ENCODE measurements at regions not wholly inside any gene's neighbourhood (a gene's known extent, or its start where the extent isn't known, plus 50 kb on each side); places are given as distances from the start of the nearest gene placed in this dataset.

DNA sequence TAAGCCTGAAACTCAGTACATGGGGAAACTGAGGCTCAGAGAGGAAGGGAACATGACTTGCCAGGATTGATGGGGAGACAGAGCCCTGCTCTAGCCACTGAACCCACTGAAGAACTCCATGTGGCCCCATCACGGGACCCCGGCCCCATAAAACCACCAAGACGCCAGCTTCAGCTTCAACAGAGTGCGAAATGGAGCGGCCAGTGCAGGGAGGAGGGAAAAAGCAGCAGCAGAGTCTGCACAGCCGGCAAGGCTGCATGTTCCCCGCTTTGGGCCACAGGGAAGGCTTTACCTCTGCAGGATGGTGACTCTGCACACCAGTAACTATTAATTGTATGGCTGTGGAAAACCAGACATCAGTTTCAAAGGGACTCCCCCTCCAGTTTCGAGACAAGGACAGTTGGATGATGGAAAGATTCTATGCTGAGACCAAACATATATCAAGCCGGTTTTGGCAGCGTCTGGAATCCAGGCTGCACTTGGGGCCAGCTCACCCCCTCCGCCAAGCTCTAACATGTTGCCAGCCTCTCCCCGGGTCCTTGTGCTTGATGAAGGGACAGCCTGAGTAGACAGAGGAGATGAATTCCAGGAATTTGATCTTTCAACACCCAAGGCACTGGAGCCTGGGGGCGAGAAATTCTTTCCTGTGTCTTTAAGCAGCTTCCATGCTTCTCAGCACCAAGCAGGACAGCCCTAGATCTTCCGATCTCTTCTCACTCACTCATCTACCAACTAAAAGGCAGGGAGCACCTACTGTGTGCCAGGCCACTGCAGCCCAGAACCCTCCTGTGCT lies 55.7 kb upstream of the BCL11B start:
- peak; percentile 28 for ATAC-seq

More for the DNA sequence above, 55.7 kb upstream of the BCL11B start:
- peaks cover 6% of the 10 kb centered on the region for H3K27me3 Mint-ChIP-seq (ENCODE audit: insufficient read depth, low read depth, poor library complexity)
- H3K4me1 Mint-ChIP-seq: peaks cover 2% of the 10 kb centered on the region; the same call in 1 of the 3 replicates
- no peaks in the 10 kb centered on the region for H3K27me3 ChIP-seq (ENCODE audit: insufficient read depth)
- H3K27ac ChIP-seq (ENCODE audit: low read depth): no peak overlapping the region
- H3K4me3 Mint-ChIP-seq: no peak overlapping the region
- peak overlapping the region; percentile 56; the same call in 1 of the 2 replicates for H2AFZ ChIP-seq
- no peak overlapping the region for H3K27ac Mint-ChIP-seq
- H3K9me3 Mint-ChIP-seq: no peaks in the 10 kb centered on the region
- no peaks in the 10 kb centered on the region for H3K36me3 Mint-ChIP-seq (ENCODE audit: low read depth)
- no peaks in the 10 kb centered on the region for H3K79me2 ChIP-seq (replicated peaks; ENCODE audit: insufficient read depth)
- H3K9me2 ChIP-seq (ENCODE audit: insufficient read depth): no peaks in the 10 kb centered on the region
- H3F3A ChIP-seq (replicated peaks; ENCODE audit: low read depth): no peaks in the 10 kb centered on the region
- no peaks in the 10 kb centered on the region for H4K20me1 ChIP-seq (replicated peaks; ENCODE audit: insufficient read depth)
- no peak for TF ChIP-seq ETS1 (IDR thresholded peaks at IDR 0.05)
- no peak for TF ChIP-seq ZNF331 (CRISPR knock-in tag; IDR thresholded peaks at IDR 0.05; ENCODE audit: low read depth)
- TF ChIP-seq ZNF462 (CRISPR knock-in tag; IDR thresholded peaks at IDR 0.05): no peak
- TF ChIP-seq POLR2AphosphoS5 (IDR thresholded peaks at IDR 0.05; ENCODE audit: low read depth): no peak
- TF ChIP-seq EZH2phosphoT487 (IDR thresholded peaks at IDR 0.05; ENCODE audit: unreplicated experiment): no peak
- TF ChIP-seq NANOG (IDR thresholded peaks at IDR 0.05; ENCODE audit: borderline replicate concordance): no peak
- TF ChIP-seq JUNB (IDR thresholded peaks at IDR 0.05; ENCODE audit: unreplicated experiment): no peak
- no peak for TF ChIP-seq CREB1 (CRISPR knock-in tag; IDR thresholded peaks at IDR 0.05; ENCODE audit: low read depth)
- no peak for TF ChIP-seq EZH2 (IDR thresholded peaks at IDR 0.05; ENCODE audit: low read depth, unreplicated experiment)
- no peak for TF ChIP-seq STAT1 (IDR thresholded peaks at IDR 0.05; ENCODE audit: unreplicated experiment)
- no peak for TF ChIP-seq REST (IDR thresholded peaks at IDR 0.05; ENCODE audit: unreplicated experiment)
- TF ChIP-seq CTCF (conservative IDR thresholded peaks at IDR 0.05; ENCODE audit: low read depth in 2 of 2): no peak
- no peak overlapping the region for H3K4me2 ChIP-seq
- peak; percentile 46 for DNase-seq (ENCODE audit: low spot score)
- no peak overlapping the region for H3K4me3 ChIP-seq
- H3K4me1 ChIP-seq (ENCODE audit: insufficient read depth): no peaks in the 10 kb centered on the region
- H3K36me3 ChIP-seq (ENCODE audit: insufficient read depth): no peaks in the 10 kb centered on the region
